GM12892 (cell line): ENCODE measurements at regions not wholly inside any gene's neighbourhood (a gene's known extent, or its start where the extent isn't known, plus 50 kb on each side); places are given as distances from the start of the nearest gene placed in this dataset.

Experiments used
- POLR2A ChIP-seq: IDR thresholded peaks from 2 replicates; pipeline ENCODE4 v1.6.1; 2011; ENCODE audit warnings: low read depth, low read length, control low read depth
- POLR2AphosphoS5 ChIP-seq: IDR thresholded peaks from 2 replicates; pipeline ENCODE4 v1.6.1; 2011; ENCODE audit warnings: low read depth, low read length, control low read depth
- TAF1 ChIP-seq: IDR thresholded peaks from 2 replicates; pipeline ENCODE4 v1.6.1; 2011; ENCODE audit warnings: low read depth, mild to moderate bottlenecking, control low read depth, low read length, borderline replicate concordance

- TF ChIP-seq POLR2A (no peak), TAF1 (no peak), POLR2AphosphoS5 (no peak)
Measured at GRCh38 chr18:8889489-8889888, 184.1 kb downstream of the MTCL1 start.
